COLO668 (cell line): ENCODE measurements at regions not wholly inside any gene's neighbourhood (a gene's known extent, or its start where the extent isn't known, plus 50 kb on each side); places are given as distances from the start of the nearest gene placed in this dataset.

Source experiments
- DNase-seq: peaks from one replicate; lab custom pipeline; 2025; ENCODE audit not compliant: unreplicated experiment; lab: John Stamatoyannopoulos, UW

GRCh38 chr6:163944897-163945296, 530.4 kb downstream of the QKI start:
- DNase-seq, result no peak

DNA sequence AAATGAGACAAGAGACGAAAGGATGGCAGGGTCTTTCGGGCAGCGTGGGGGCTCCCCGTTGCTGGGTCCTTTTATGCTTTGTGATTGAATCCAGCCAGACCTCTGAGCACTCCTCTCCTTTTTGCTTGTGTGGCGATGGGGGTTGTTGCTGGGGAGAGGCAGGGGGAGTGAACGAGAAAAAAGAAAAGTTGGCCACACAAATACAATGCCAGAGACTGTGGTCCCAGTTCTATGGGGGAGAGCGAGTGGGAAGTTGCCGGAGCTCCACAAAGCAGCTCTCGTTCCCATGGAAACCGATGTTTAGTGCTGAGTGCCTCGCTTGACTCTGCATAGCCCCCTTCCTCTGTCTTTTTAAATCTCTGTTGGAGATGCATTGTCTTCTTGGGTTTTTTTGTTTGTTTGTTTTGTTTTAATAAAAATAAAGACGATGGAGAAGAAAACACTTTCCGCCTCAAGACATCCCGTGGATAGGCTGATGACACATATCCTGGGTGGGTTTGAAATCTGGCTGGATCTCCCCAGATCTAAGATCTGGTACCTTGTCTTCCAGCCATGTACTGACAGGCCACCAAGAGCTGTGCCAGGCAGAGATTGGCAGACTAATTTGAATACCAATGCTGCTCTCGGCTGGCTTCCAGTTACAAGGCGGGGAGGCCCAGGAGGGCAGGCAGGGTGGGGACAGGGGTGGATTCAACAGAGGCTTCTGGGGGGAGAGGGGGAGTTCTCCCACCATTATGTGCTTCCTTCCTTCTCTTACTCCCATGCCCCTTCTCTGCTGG, 529.3 kb downstream of the QKI start:
- no peak for DNase-seq

- DNase-seq, result no peak
Measured at GRCh38 chr6:163942790-163943189, 528.3 kb downstream of the QKI start.

GRCh38 chr6:163941624-163941976, 527.1 kb downstream of the QKI start:
- DNase-seq, result no peak

DNA sequence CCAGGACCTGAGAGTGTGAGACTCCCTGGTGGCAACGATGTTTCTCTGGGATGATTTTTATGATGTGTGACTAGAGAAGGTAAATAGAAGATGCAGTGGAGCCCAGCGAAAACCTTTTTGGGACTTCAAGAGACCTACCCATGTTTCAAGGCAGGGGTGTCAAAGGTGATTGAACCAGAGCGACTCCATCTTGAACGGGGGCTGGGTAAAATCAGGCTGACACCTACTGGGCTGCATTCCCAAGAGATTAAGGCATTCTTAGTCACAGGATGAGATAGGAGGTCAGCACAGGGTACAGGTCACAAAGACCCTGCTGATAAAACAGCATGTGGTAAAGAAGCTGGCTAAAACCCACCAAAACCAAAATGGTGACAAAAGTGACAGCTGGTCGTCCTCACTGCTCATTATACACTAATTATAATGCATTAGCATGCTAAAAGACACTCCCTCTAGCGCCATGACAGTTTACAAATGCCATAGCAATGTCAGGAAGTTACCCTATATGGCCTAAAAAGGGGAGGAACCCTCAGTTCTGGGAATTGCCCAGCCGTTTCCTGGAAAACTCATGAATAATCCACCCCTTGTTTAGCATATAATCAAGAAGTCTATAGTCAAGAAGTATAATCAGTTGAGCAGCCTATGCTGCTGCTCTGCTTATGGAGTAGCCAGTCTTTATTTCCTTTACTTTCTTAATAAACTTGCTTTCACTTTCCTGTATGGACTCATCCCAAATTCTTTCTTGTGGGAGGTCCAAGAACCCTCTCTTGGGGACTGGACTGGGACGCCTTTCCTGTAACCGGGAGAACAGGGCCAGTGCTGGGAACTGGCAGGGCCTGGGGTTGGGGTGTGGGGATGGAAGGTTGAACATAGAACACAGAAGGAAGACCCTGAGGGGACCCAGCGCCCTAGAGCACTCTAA, 526.4 kb downstream of the QKI start:
- no peak for DNase-seq

GRCh38 chr6:163937071-163937470, 522.6 kb downstream of the QKI start:
- DNase-seq, result no peak

- no peak for DNase-seq
Measured at GRCh38 chr6:163935158-163935762, 520.7 kb downstream of the QKI start.

DNA sequence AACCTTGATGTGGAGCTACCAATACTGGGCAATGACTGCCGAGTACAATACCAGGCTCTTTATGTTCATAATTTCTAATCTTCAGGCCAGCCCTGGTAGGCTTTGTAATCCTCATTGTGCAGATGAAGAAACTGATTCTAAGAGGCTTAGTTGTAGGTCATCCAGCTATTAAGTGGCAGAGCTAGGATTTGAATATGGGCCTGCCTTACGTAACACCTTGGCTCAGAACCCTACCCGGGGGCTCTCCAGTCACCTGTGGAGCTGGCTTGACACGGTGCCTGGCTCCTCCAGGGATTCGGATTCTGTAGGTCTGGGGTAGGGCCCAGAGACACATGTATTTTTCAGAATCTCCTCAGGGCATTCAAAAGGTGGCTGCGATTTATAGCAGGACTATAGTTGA, 515.5 kb downstream of the QKI start:
- no peak for DNase-seq

GRCh38 chr6:163929538-163929937, 515.0 kb downstream of the QKI start:
- no peak for DNase-seq

DNA sequence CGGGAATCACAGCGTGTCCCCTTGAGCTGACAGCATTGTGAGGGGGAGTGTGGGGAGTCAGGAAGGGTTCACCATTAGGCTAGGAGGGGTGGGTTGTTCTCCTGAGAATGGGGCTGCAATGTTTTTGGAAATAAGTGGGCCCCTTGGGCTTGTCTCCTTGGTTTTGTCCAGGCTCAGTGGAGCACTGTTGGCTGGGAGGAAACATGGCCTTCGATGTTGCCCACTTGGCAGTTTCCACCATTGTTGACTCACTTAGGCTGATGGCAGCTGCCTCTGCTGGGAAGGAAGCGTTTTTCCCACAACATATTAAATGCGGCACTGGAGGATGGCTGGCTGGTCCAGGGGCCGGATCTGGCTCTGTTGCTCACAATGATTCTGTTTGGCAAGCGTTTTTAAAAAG, 512.1 kb downstream of the QKI start:
- no peak for DNase-seq

DNA sequence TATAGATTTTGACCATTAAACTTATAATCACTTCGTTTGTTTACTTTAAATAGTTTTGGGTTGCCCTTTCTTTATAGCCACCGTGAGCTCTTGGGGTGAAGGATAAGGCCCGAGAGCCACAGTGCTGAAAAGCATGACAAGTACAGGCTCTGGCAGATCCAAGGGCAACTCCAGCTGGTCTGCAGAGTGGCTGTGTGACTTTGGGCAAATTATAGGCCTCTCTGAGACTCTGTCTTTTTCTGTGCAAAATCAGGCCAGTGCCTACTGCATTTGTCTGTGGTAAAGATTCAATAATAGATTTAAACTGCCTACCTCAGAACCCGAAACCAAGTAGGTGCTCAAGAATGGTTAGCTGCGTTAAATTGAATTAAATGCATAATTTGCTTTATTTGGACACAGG, 511.3 kb downstream of the QKI start:
- DNase-seq, result no peak

DNA sequence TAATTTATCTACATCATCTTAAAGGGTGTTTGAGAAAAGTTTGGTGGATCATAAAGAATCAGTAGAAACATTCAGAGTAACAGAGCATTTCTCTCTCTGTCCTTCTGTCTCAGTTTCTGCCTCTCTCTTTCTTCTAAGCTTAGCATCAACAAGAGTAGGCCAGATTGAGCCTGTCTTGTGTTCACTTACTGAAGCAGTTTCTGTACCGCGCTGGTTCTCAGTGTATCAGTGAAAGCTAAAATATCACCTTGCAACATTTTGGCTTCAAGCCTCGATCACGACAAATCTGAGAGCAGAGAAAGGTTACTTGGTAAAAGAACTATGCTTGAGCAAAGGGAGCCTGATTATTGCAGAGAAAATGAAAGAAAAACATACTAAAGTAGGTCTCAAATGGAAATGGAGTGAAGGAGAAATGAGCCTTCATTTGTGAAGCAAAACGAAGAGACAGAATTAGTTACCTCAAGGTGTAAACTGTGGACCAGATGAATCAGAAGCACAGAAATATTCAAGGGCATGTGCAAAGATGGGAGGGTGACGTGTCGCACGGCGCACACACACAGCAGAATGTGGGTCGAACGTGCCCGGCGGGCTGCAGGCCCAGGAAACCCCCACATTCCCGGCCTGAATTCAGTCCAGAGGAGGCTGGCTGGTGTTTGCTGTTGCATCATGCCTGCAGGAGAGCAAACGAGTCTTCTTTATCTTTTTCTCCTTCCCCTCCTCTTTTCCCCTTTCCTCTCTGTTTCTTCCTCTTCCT, 509.3 kb downstream of the QKI start:
- no peak for DNase-seq

DNA sequence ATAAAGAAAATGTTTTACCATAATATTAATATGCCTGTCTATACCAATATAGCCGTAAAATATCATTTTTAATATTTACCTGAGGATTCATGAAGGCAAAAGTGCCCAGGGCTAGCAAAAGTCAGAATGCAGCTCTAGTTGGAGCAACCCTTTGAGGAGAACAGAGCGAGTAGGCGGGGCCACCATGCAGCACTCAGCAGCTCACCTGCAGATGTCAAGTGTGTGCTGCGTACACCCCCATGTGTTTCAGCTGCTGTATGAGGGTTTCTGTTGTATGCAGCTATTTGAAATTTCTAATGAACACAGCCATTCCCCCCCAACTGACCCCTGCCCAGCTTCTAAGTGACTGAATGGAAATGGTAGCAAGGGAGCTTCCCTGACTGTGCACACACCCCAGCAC, 508.0 kb downstream of the QKI start:
- no peak for DNase-seq

DNA sequence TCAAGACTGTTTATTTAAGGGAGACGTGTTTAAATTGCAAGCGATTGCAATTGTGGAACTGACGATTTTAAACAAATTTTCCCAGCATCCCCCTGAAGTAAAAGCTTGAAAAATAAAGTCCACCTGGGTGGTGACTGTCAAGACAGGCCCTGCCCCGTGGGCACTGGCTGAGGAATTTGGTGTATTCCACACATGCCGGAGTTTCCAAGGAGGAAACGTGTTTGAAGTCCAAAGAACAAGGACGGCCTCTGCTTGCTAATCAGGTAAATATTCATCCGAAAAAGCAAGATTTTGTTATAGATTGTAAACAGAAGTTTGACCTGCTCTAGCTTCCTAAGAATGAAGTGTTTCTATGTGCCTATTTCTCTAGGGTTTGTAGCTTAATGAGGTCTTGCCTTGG, 505.1 kb downstream of the QKI start:
- DNase-seq, result no peak

GRCh38 chr6:163916315-163917081, 502.0 kb downstream of the QKI start:
- DNase-seq, result no peak

- no peak for DNase-seq
Measured at GRCh38 chr6:163915131-163915530, 500.6 kb downstream of the QKI start.

DNA sequence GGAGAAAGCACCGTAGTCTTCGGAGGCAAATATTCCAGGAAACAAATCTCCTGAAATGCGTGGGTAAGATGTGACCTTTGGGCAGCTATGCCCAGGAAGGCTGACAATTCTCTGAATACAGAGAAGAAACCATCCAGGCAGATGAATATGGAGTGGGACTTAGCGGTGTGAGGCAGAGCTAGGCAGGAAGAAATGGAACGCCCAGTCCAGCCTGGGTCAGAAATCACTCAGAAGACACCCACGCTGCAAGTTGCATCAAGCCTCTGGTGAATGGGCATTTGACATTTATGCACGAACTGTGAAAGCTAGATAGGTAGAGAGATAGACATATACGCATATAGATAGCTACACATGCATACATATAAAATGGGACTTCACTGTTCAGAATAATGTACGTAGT, 498.5 kb downstream of the QKI start:
- no peak for DNase-seq

DNA sequence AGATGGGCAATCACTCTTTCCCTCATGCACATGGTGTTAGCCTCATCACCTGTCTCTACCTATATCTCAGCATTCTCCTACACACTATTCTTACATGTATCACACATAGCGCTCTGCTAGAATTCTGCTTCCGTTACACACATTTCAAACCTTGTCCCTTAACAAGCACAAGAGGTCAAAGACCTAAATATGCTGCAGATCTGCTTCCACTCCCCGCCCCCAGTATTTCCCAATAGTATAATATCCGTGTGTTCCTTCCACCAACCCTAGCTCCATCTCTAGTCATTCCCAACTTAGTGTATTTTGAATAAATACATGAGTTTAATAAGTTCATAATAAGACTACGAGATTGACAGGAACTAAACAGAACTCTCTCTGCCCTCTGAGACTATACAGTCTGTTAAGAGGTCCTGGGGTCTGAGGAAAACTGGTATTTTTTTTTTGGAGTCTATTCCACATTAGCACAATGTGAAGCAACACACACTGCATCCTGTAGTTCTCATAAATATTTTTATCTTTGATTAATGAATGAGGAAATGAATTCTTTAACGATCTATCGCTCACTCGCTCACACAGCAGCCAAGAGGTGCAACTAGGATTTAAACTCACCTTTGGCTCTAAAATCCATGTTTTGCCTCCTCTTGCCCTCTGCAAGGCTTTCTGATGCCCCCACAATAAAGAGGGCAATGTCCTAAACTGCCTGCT, 491.6 kb downstream of the QKI start:
- DNase-seq, result no peak

- DNase-seq, result no peak
Measured at GRCh38 chr6:163904186-163904585, 489.7 kb downstream of the QKI start.

GRCh38 chr6:163903541-163903940, 489.0 kb downstream of the QKI start:
- DNase-seq, result no peak
